ENCODE measurements at regions not wholly inside any gene's neighbourhood (a gene's known extent, or its start where the extent isn't known, plus 50 kb on each side); places are given as distances from the start of the nearest gene placed in this dataset.
"Not testable (repeated sequence)": the region's sequence is repeated elsewhere in the genome, so short reads cannot be mapped to it uniquely, and the experiment has no call there.

DNA sequence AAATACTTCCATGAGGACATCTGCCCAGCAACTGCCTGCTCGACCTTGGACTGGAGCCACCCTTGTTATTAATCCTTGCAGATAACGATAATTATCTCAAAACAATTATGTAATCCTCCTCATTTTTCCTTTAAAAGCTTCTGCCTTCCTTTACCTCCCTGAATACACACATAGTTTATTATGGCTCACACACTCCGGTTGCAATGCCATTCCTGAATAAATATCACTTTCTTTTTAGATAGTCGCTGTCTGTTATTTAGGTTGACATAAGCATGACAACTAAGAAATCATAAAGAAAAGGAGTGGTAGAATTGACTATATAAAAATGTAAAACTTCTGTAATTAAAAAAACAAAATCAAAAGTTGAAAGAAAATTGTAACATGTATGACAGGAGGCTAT lies 64.8 kb downstream of the B4GALT7 start:
- not testable (repeated sequence) for H3K79me2 ChIP-seq (ENCODE audit: insufficient read depth, low read length); H3K9me3 Mint-ChIP-seq; H3K56ac ChIP-seq (ENCODE audit: insufficient read length, low read depth, low read length); H3K27me3 Mint-ChIP-seq (ENCODE audit: low read depth); H3K27ac ChIP-seq (ENCODE audit: insufficient read length, low read depth, low read length); H3K4me1 Mint-ChIP-seq; H3K23me2 ChIP-seq (ENCODE audit: insufficient read length, low read depth, low read length, poor library complexity, severe bottlenecking); H4K5ac ChIP-seq (ENCODE audit: insufficient read length, low read depth, low read length); H3K27me3 ChIP-seq (ENCODE audit: insufficient read depth, low read length); H3K4me1 ChIP-seq (ENCODE audit: insufficient read depth, low read length); H2BK5ac ChIP-seq (ENCODE audit: insufficient read length, low read length); H2AK5ac ChIP-seq (ENCODE audit: insufficient read length, low read length); H3K18ac ChIP-seq (ENCODE audit: insufficient read length, low read depth, low read length); H2BK15ac ChIP-seq (ENCODE audit: low read depth, low read length); H4K8ac ChIP-seq (replicated peaks; ENCODE audit: insufficient read length, low read depth, low read length); H4K20me1 ChIP-seq (ENCODE audit: control insufficient read depth, insufficient read depth, insufficient read length); H3K4me3 Mint-ChIP-seq; H3K4me2 ChIP-seq (ENCODE audit: insufficient read depth, insufficient read length, low read length); H4K91ac ChIP-seq (ENCODE audit: insufficient read length, low read depth, low read length); H3K9me3 ChIP-seq (ENCODE audit: control insufficient read depth, low read depth, low read length); H3K14ac ChIP-seq (ENCODE audit: insufficient read depth, low read length); H2BK20ac ChIP-seq (ENCODE audit: low read depth, low read length, poor library complexity, severe bottlenecking); H3K23ac ChIP-seq (ENCODE audit: insufficient read length, low read depth, low read length); H3K36me3 Mint-ChIP-seq (ENCODE audit: insufficient read depth in 1 of 3, low read depth in 3 of 3); H3T11ph ChIP-seq (ENCODE audit: low read length); H2AFZ ChIP-seq (ENCODE audit: low read length); H3K4ac ChIP-seq (ENCODE audit: low read depth, low read length); DNase-seq; H3K79me1 ChIP-seq (ENCODE audit: insufficient read depth, low read depth, low read length, poor library complexity, severe bottlenecking); H3K27ac Mint-ChIP-seq; H2BK12ac ChIP-seq (ENCODE audit: insufficient read length, low read depth, low read length); H3K9ac ChIP-seq (ENCODE audit: extremely low read depth, insufficient read length, low read length); H2BK120ac ChIP-seq (ENCODE audit: low read depth, low read length, poor library complexity, severe bottlenecking)
- no CpG with 5 or more reads among the region's 4 CpGs for WGBS (ENCODE audit: extremely low coverage, insufficient read length, low lambda C conversion rate)

DNA sequence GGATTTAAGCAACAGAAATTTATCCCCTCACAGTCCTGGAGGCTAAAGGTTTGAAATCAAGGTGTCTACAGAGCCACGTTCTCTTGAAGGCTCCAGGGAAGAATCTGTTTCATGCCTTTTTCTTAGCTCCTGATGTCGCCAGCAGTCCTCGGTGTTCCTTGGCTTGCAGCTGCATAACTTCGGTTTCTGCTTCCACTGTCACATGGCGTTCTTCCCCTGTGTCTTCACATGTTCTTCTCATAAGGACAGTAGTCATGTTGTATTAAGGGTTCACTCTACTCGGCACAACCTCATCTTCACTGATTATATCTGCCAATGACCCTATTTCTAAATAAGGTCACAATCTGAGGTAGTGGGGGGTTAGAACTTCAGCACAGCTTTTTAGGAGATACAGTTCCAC lies 65.2 kb downstream of the B4GALT7 start:
- H2AFZ ChIP-seq (ENCODE audit: low read length); H3K79me1 ChIP-seq (ENCODE audit: insufficient read depth, low read depth, low read length, poor library complexity, severe bottlenecking); H3K4me2 ChIP-seq (ENCODE audit: insufficient read depth, insufficient read length, low read length); H2BK15ac ChIP-seq (ENCODE audit: low read depth, low read length); DNase-seq; H3K4me3 Mint-ChIP-seq; H3K4ac ChIP-seq (ENCODE audit: low read depth, low read length); H4K20me1 ChIP-seq (ENCODE audit: control insufficient read depth, insufficient read depth, insufficient read length); H3K23ac ChIP-seq (ENCODE audit: insufficient read length, low read depth, low read length); H3K9me3 ChIP-seq (ENCODE audit: control insufficient read depth, low read depth, low read length); H3K23me2 ChIP-seq (ENCODE audit: insufficient read length, low read depth, low read length, poor library complexity, severe bottlenecking); H2BK120ac ChIP-seq (ENCODE audit: low read depth, low read length, poor library complexity, severe bottlenecking); H3K18ac ChIP-seq (ENCODE audit: insufficient read length, low read depth, low read length); H3K9me3 Mint-ChIP-seq; H3K4me1 ChIP-seq (ENCODE audit: insufficient read depth, low read length); H2BK12ac ChIP-seq (ENCODE audit: insufficient read length, low read depth, low read length); H2BK20ac ChIP-seq (ENCODE audit: low read depth, low read length, poor library complexity, severe bottlenecking); H4K91ac ChIP-seq (ENCODE audit: insufficient read length, low read depth, low read length); H3K27me3 Mint-ChIP-seq (ENCODE audit: low read depth); H3T11ph ChIP-seq (ENCODE audit: low read length); H3K27me3 ChIP-seq (ENCODE audit: insufficient read depth, low read length); H3K27ac ChIP-seq (ENCODE audit: insufficient read length, low read depth, low read length); H4K8ac ChIP-seq (replicated peaks; ENCODE audit: insufficient read length, low read depth, low read length); H3K56ac ChIP-seq (ENCODE audit: insufficient read length, low read depth, low read length); H3K79me2 ChIP-seq (ENCODE audit: insufficient read depth, low read length); H3K4me1 Mint-ChIP-seq; H3K9ac ChIP-seq (ENCODE audit: extremely low read depth, insufficient read length, low read length); H4K5ac ChIP-seq (ENCODE audit: insufficient read length, low read depth, low read length); H2AK5ac ChIP-seq (ENCODE audit: insufficient read length, low read length); H3K36me3 Mint-ChIP-seq (ENCODE audit: insufficient read depth in 1 of 3, low read depth in 3 of 3); H2BK5ac ChIP-seq (ENCODE audit: insufficient read length, low read length); H3K27ac Mint-ChIP-seq; H3K14ac ChIP-seq (ENCODE audit: insufficient read depth, low read length): not testable (repeated sequence)
- no CpG with 5 or more reads among the region's 6 CpGs for WGBS (ENCODE audit: extremely low coverage, insufficient read length, low lambda C conversion rate)

All from H9 (cell line).